ENCODE measurements at regions not wholly inside any gene's neighbourhood (a gene's known extent, or its start where the extent isn't known, plus 50 kb on each side); places are given as distances from the start of the nearest gene placed in this dataset.

DNA sequence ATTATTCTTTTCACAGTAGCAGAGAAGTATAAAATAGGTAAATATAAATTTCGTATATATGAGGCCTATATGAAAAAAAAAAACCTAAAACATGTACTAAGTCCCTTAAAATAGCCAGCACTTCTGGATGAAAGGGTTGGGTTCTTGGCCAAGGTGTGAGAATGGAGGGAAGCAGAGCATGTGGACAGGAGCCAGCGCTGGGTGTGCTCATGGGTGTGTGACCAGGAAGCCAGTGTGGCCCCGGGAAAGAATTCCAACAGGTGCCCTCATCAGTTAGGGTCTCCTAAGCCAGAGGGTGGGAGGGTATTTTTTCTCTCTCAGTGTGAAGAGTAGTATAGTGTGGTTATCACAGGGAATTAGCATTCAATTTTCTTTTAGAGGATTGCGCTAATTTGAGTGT is 401.9 kb upstream of the IGFBP3 start:
- DNase-seq: no peak

DNA sequence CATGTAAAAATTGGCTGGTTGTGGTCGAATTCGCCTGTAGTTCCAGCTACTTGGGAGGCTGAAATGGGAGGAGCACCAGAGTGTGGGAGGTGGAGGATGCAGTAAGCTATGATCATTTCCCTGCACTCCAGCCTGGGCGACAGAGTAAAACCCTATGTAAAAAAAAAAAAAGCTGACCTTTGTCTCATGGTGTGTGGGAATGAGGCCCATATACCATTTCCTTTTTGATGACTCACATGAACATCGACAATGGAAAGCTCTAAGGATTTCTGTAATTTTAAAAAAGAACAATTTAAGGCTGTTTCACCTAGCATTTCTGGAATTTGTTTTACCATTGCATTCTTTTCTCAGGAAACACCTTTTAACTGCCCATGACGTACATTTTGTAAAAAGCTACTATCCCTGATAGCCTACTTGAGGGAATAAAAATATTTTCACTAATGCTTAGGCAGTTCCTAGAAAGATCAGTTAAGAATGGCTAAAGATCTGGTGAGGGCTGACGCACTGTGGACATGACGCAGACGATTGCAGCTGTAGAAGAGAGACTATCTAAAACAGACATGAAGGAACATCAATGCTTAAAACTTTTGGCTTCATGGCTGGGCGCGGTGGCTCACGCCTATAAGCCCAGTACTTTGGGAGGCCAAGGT is 400.6 kb upstream of the IGFBP3 start:
- DNase-seq: no peak

DNA sequence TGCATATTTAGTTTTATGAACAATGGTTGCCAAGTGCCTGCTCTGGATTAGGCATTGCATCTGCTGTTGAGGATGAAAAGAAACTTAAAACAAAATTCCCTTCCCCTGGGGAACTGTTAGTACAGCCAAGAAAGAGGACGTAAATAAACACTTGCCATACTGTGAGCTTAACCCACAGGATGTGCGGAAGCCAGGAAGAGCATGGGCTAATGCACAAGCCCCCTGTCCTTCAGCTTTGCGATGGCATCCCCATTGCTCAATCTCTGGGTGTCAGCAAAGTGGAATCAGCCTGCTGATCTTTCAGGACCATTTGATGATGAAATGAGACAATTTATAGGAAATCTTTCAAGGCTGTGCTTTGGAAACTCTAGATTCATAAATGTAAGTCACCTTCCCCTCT is 399.9 kb upstream of the IGFBP3 start:
- DNase-seq: no peak

DNA sequence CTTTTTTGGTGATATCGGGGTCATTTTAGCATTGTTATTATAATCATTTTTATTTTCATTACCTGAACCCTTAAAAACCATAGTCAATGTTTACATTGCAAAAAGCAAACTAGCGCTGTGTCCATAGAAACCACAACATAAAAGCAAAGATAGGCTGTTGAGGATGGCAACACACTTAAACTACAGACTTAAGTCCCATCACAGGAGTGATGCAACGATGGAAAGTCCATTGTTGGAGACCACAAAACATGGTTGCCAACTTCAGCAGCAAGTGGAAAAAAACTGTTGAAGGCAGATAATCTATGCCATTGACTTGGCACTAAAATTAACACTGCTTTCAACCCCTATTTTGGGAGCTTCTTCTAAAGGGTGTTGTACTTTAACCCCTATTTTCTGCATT is 398.8 kb upstream of the IGFBP3 start:
- no peak for DNase-seq

DNA sequence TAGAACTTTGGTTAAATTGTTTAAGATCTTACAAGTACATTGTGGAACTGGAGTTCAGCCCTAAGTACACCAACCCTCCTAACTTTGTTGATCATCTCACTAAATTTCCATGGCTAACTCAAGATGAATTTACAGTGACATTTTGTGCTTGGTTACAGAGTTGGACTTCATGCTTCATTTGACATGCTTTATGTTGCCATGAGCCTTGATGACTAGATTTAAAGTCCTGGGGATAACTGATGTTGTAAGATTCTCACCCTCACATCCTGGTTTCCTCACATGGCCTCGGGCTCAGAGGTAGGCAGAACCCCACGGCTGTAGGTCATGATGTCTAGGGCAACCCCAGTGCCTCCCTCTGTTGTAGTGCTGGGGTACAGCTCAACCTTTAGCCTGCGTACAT is 397.2 kb upstream of the IGFBP3 start:
- DNase-seq: no peak

DNA sequence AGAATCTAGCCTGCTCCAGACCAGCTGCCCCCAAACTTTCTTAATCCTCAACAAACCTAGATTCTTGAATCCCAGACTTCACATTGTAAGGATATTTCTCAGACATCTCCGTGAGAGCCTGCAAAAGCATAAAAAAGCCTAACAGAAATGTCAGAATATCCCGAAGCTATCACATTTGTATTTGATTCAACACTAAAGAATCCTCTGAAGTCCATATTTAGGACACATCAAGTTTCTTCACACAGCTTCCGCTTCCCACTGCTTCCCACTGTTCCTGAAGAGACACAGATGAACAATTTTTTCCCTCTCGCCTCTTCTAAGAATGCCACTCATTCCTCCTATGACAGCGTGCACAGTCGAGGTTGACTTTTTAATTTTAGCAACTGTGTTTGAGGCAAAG is 396.2 kb upstream of the IGFBP3 start:
- no peak for DNase-seq

DNA sequence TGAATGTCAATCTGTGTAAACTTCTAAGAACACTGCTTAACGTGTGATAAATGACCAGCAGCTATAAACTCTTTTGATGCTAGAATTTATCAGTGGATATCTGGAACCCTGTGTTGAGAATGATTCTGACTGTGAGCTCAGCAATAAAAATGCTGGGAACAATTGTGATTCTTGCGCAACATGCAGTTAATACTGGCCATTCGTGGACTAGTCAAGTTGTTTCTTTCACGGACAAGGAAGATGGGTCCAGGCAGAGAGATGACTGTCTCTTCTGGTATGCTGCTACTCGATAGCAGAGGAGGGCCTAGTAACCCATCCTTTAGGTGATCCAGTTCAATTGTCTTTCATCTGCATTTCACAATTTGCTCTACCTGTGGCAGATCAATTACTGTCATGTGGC is 394.8 kb upstream of the IGFBP3 start:
- no peak for DNase-seq

DNA sequence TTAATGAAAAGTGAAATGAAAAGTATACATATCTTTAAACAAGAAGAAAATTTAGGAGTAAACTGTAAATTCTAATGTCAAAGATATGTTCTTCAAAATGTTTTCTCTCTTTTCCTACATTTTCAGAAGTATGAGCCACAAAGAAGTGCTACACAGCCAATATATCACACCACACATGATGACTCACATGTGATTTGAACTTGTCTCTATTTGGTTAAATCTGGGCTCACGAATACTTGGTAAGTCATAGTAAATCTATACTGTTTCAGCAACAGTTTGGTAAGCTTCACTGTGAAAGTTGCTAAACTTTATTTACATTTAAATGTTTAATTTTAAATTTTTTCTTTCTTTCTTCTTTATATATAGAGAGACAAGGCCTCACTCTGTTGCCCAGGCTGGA is 380.6 kb upstream of the IGFBP3 start:
- no peak for DNase-seq

DNA sequence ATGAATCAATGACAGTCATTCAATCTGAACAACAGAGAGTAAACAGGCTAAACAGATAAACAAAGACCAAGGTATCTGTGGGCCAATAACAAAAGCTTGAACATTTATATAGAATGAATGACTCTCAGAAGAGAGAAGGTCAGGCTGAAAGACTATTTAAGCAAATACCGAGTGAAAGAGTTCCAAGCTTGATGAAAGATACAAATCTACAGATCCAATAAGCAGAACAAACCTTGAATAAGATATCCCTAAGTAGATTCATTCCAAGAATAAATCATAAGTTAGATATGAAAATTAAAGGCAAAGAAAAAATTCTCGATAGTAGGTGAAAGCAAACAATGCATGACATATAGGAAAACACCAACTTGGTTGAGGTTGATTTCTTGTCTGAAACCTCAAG is 376.4 kb upstream of the IGFBP3 start:
- no peak for DNase-seq

DNA sequence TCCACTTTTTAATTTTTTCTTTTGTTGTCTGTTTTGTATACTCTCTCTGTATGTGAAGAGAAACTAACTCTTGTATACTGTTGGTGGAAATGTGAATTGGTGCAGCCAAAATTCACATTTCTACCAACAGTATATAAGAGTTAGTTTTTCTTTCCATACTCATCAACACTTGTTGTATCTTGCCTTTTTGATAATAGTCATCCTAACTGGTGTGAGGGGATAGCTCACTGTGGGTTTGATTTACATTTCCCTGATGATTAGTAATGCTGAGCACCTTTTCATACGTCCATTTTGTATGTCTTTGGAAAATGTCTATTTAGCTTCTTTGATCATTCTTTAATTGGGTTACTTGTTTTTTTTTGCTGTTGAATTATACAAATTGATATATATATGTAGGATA is 375.5 kb upstream of the IGFBP3 start:
- no peak for DNase-seq

DNA sequence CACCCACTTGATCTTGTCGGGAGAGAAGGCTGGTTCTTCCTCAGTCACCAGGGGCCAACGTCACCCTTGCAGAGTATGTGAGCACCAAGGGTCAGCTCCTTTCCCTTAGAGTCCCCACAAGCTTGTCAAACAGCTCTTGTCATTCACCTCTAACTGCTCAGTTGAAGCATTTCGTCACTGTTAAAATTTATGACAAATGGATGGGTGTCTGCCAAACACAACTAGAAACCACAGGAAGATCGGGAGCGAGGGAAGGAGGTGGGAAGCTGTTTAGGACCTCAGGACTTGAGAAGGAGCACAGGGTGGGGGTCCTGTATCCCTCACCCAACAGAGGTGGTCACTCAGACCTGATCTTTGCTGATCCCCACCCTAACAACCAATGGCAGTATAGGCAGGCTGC is 373.3 kb upstream of the IGFBP3 start:
- DNase-seq: no peak

DNA sequence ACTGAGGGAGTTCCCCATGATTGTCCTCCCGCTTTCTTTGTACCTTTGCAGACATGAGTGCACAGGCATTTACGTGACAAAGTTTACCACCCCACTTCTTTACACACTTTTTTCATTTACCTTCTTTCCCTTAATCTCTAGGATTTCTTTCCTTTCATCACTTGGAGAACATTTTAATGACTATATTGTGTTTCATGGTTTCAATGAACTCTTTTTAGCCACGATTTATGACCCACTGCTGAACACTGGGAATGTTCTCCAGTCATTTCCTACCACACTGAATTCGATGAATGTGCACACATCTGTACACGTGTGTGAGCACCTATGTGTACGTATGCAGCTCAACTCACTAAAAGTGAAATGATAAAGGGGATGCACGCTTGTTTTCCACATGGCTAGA is 371.7 kb upstream of the IGFBP3 start:
- DNase-seq: no peak

DNA sequence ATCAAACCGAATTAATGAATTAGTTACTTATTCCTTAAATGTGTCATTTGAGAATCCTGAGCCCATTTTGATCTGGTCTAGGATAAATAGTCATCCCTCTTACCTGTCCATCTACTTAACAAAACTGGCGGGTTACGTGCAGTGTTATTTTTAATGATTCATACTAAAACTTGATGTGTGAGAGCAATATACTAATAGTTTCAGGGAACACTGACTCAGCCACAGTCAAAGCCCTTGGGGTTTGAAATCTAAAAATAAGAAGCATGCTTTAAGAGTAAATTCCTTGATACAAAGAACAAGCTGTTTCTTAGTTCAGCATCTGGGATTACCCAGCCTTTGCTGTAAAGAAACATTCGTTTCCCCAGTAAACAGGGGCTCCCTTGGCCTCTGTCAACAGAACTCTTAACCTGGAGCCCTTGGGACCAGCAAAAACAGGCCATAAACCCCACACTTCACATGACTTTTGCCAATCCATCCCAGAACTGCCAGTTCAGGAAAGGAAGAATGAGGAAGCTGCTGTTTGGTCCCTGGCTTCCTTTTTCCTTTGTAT is 370.6 kb upstream of the IGFBP3 start:
- no peak for DNase-seq

DNA sequence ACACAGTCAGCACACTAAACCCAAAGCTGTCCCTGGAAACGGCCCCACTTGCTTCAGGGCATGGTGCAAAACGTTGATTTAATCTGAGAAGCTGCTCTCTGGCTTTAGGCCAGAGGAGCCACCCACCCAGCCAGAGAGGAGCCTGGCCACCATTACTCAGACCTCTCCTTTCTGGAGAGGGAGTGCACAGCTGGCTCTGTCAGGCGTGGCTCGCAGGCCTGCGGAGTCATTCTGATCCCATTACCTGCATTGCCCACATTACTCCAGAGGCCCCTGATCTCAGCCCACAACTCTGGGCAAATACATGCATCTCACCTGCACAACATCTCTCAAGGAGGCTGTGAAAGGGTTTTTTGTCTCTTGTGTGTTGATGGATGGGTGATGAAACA is 370.0 kb upstream of the IGFBP3 start:
- no peak for DNase-seq

DNA sequence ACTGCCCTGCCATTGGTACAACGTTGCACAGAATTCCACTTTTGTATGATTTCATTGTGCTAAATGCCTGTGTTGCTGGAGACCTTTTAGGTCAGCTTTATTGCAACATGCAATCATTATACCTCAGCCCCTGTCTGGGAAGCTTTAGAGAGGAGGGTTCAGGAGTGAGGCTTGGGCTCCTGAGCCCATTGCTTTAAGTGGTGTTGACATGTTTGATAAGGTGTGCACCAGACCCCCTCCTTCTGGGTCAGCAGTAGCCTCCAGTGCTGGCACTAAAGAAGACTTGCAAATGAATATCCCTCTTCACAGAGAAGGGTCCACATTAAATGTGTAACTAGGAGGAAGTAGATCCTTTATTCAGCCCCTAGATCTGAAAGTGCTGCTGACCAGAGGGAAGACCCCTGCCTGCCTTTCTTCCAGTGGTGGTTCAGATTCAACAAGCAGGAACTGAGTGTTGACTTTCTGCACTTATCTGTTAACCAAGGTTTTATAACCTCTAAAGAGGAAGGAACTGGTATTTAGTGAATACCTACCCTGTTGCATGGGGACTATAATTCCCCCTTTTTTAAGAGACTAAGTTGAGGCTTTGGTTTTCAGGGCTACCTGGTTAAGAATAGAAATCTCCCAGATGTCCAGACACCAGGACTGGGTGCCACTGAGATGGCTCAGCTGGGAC is 369.4 kb upstream of the IGFBP3 start:
- no peak for DNase-seq

DNA sequence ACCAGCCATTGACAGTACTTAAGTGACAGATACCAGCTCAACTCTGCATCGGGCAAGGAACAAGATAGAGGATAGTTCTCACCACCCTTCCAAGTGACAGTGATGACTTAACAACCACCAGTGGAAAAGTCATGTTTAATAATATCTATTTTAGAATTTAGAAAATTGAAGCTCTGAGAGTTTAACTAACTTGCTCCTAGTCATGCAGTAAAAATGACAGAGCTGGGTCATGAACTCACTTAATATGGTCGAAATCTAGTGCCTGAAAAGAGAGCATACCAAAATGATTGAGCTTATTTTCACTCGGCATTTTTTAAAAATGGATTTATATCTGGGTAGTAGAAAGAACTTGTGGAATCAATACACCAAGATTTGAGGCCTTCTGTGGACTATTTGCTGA is 367.8 kb upstream of the IGFBP3 start:
- DNase-seq: no peak

DNA sequence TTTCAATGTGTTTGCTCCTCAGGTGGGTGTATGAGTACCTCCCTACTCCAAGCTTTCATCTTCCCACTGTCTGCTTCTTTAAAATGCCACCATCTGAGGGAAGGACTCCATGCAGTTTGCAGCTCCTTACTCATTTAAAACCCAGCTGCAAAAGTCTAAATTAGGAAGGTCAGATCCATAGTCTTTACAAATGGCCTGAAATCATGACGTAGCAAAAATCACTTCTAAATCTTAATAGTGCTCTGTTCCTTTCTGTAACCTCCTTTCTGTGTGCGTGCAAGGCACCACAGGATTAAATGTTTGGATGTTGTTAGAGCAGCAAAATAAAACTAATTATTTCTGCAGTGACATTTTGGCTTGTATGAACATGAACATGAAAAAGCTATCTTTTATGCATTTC is 366.9 kb upstream of the IGFBP3 start:
- no peak for DNase-seq

DNA sequence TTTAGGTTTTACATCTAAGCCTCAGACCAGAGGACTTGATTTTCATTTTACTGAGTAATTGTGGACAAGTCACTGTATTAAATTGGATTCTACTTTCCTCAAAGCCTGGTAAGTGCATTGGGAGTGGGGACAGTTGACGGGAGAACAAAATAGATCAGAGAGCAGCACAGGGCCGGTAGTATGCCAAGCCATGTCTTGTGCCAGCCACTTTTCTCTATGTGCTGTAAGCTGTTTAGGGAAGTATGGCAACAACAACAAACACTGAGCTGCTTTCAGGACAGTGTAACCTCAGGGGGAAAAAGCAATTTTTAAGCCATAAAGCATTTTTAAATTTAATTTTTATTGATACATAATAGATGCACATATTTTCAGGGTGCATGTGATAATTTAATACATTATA is 365.9 kb upstream of the IGFBP3 start:
- no peak for DNase-seq

DNA sequence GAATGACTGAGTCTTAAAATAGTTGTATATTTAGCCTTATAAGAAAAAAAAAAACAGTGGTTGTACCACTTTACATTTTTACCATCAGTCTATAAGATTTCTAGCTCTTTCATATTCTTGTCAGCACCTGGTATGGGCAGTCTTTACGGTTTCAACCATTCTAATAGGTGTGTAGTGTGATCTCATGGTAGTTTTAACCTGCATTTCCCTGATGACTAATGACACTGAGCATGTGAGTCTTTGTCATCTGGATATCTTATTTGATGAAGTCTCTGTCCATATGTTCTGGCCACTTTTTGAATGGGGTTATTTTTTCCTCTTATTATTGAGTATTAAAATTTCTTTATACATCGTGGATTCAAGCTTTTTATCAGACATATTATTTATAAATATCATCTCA is 365.3 kb upstream of the IGFBP3 start:
- no peak for DNase-seq

DNA sequence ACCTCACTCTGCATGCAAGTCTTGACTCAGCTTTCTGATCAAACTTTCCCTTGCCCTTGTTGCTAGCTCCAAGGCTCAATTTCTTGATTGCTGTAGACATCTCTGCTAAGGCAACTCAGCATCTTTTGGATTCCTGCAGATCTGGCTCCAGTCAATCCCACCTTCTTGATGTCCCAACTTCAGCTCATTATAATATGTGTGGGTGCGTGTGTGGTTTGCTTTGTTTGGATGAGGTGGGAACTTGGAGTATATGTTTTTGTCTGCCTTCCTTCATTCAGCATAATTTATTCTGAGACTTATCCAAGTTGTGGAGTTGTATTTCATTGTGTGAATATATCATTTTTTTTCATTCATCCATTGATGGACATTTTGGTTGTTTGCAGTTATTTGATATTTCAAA is 364.8 kb upstream of the IGFBP3 start:
- DNase-seq: no peak

DNA sequence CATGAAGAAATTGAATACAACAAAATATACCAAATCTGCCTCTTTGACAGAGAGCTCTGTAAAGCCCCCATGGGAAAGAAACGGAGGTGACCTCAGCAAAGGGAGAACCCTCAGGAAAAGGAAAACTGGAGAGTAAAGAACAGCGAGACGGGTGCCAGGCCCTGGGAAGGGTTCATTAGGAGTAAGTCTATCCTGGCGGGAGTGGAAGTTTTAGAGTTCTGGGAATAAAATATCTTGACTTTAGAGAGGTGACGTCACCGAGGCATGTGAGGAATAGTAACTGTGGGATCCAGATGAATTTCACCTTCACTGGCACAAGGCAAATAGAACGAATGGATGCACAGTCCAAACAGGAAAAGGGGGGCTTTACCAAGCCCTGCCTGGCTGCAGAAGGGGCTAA is 362.8 kb upstream of the IGFBP3 start:
- DNase-seq: no peak

DNA sequence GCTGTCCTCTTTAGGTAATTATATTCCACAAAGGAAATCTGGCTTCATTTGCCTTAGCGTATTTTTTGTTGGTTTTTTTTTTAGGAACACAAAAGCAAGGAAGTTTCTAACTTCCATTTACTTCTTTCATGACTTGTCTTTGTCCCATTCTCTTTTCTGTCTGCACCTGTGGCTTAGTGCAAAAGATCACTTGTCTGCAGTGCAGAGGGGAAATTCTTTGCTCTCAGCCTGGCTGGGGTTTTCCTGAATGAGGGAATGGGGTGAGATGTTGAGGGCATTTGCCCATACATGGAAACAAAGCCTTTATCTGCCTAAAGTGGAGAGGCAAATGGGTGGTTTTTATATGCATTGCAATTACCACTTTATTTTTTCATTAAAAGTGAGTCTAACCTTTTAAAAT is 361.1 kb upstream of the IGFBP3 start:
- DNase-seq: no peak

DNA sequence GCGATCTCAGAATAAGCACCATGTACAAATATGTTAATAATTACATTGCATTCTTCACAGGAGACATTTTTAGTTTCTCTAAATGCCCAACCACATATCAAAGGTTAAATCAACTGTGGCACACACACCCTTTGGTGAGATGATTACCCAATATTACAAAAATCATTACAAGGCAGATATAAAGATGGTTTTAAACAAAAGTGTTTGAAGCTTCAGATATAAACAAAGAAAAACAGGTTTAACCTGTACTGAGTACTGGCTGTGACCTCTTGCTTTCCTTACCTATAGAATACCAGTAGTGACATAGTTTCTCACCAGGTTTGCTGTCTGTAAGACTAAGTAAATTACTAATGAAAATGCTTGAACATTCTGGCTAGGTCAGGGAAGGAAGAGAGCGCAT is 360.0 kb upstream of the IGFBP3 start:
- no peak for DNase-seq

DNA sequence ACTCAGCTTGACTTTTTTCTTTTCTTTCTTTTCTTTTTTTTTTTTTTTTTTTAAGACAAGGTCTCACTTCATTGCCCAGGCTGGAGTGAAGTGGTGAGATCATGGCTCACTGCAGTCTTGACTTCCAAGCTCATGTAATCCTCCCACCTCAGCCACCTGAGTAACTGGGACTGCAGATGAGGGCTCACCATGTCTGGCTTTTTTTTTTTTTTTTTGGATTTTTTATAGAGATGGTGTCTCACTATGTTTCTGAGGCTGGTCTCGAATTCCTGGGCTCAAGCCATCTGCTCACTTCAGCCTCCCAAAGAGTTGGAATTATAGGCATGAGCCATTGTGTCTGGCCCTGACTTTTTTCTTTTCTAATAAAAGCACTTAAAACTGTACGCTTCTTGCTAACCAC is 358.2 kb upstream of the IGFBP3 start:
- DNase-seq: no peak

DNA sequence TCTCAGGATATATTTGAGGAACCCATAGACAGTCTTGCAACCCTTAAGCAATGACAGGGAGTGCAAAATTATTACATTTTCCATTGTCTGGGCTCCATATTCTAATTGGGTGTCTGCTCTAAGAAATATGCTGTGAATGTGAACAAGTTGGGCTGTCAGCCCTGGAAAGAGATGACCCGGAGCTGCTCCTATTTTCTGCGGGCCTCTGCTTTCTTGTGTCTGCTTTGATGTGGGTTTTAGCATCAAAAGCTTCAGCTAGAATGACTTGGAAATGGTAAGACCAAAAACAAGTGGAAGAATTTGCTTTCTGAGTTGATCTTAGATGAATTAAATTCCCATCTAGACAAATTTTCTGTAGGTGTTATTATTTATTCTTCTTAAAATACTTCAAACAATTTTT is 343.6 kb upstream of the IGFBP3 start:
- no peak for DNase-seq
